ENCODE measurements at regions not wholly inside any gene's neighbourhood (a gene's known extent, or its start where the extent isn't known, plus 50 kb on each side); places are given as distances from the start of the nearest gene placed in this dataset.
"Not testable (repeated sequence)": the region's sequence is repeated elsewhere in the genome, so short reads cannot be mapped to it uniquely, and the experiment has no call there.

GRCh38 chr1:214143006-214143992, 137.7 kb upstream of the SMYD2 start:
- DNase-seq: peak; percentile 94

- DNase-seq: not testable (repeated sequence)
Observed at GRCh38 chr1:214144521-214144920, 136.4 kb upstream of the SMYD2 start.

GRCh38 chr1:214146523-214146922, 134.4 kb upstream of the SMYD2 start:
- DNase-seq: peak; percentile 17

GRCh38 chr1:214154596-214155292, 126.2 kb upstream of the SMYD2 start:
- DNase-seq: no peak

GRCh38 chr1:214155987-214156625, 124.9 kb upstream of the SMYD2 start:
- no peak for DNase-seq

- no peak for DNase-seq
Observed at GRCh38 chr1:214164173-214164572, 116.8 kb upstream of the SMYD2 start.

- no peak for DNase-seq
Observed at GRCh38 chr1:214165850-214166374, 115.0 kb upstream of the SMYD2 start.

- DNase-seq: no peak
Observed at GRCh38 chr1:214174508-214175199, 106.3 kb upstream of the SMYD2 start.

GRCh38 chr1:214178102-214178501, 102.9 kb upstream of the SMYD2 start:
- DNase-seq: no peak

GRCh38 chr1:214184992-214185391, 96.0 kb upstream of the SMYD2 start:
- DNase-seq: no peak

GRCh38 chr1:214186103-214186824, 94.7 kb upstream of the SMYD2 start:
- DNase-seq: no peak

GRCh38 chr1:214187121-214187900, 93.6 kb upstream of the SMYD2 start:
- no peak for DNase-seq

- DNase-seq: no peak
Observed at GRCh38 chr1:214187933-214188332, 93.0 kb upstream of the SMYD2 start.

- no peak for DNase-seq
Observed at GRCh38 chr1:214188835-214189234, 92.1 kb upstream of the SMYD2 start.

GRCh38 chr1:214192825-214193643, 87.9 kb upstream of the SMYD2 start:
- DNase-seq: no peak

- no peak for DNase-seq
Observed at GRCh38 chr1:214193691-214194090, 87.3 kb upstream of the SMYD2 start.

GRCh38 chr1:214198571-214198970, 82.4 kb upstream of the SMYD2 start:
- no peak for DNase-seq

- DNase-seq: no peak
Observed at GRCh38 chr1:214199585-214199984, 81.4 kb upstream of the SMYD2 start.

- DNase-seq: no peak
Observed at GRCh38 chr1:214202992-214203391, 78.0 kb upstream of the SMYD2 start.

- no peak for DNase-seq
Observed at GRCh38 chr1:214205053-214205452, 75.9 kb upstream of the SMYD2 start.
